Activated T-cell treated with anti-CD3 and anti-CD28 coated beads for 48 hours (primary cell): ENCODE measurements at regions not wholly inside any gene's neighbourhood (a gene's known extent, or its start where the extent isn't known, plus 50 kb on each side); places are given as distances from the start of the nearest gene placed in this dataset.
"Not testable (repeated sequence)": the region's sequence is repeated elsewhere in the genome, so short reads cannot be mapped to it uniquely, and the experiment has no call there.

Experiments
- DNase-seq: peaks from one replicate; pipeline ENCODE4 v3.0.0-alpha.2; 2020; ENCODE audit warnings: low read depth

DNA sequence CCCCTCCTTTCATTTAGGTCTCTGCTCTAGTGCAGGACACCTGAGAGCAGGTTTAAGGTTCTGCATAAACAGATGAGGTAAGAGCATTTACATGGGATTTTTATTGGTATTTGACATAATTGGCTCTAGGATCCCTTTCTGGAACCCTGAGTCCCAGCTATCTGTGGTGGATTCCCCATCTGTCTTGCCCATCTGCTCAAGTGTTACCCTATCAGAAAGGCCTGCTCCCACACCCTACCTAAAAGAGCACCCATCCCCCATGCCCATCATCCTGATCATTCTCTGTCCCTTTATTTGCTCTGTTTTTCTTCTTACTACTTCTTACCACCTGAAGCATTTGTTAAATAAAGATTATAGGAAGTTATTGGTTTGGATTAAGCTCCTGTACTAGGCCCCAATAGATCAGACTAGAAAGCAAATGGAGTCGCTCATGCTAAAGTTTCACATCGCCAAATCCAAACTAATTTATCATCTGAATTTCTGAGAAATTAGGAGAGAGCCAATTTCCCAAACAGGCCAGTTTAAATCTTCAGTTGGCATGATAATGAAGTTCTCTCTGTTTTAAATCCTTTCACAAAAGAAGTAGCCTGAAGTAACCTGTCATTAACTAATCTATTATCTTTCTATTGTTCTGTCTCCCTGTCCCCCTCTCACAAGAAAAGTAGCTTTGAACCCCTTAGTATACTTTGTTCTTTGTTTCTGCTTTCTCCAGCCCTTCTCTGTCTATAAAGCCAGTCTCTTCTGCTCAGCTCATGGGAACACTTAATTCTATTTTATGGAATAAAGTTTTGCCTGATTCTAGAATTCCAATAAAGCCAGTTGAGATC, 178.6 kb downstream of the ZNF674 start:
- no peak for DNase-seq

DNA sequence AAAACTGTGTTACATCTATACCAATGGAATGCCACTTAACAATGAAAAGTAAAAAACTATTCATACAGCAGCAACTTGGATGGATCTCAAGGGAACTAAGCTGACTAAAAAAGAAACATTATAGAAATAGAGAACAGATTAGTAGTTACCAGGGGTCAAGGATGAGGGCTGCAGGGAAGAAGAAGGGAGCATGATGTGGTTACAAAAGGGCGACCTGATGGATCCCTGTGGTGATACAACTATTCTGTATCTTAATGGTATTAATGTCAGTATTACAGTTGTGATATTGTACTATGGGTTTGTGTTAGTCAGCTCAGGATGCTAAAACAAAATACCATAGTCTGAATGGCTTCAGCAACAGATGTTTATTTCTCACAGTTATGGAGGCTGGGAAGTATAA, 190.7 kb downstream of the ZNF674 start:
- DNase-seq: no peak

DNA sequence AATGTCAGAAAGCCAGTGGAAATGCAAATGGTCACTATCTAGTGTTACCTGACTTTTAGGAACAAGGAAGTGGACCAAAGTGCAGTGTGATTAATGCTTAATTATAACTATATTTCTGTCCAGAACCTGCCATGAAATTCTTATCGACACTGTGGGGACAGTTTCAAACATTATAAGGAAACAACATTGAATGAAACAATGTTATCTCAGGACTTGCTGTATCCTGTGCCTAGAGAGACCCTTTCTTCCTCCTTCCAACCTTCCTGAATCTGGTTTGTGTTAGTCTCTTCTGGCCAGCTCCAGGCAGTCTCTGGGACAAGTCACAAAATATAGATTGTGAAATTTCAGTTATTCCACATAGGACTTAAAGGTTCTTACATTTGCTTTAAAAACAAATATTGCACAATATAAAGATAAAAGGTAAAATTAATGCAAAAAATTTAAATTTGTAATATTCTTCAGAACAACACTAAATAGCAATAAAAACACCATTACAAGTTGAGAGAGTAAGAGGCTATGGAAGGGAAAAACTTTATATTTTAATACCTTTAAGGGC, 203.4 kb downstream of the ZNF674 start:
- DNase-seq: no peak

- no peak for DNase-seq
Measured at GRCh38 chrX:46340696-46341095, 204.5 kb downstream of the ZNF674 start.

DNA sequence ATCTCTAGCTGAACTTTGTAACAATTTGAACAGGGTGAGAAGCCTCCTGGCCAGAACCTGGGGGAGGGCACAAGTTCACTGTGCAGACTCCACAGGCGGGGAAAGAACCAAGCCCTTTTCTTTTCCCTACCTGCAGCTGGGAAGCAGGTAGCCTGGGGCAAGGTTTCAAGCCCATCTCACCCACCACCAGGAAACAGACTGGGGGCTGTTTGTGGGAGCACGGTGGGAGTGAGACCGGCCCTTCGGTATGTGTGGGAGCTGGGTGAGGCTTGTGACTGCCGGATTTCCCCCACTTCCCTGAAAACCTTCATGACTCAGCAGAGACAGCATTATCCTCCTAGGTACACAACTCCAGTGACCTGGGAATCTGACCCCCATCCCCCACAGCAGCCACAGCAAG, 211.7 kb downstream of the ZNF674 start:
- DNase-seq: no peak

DNA sequence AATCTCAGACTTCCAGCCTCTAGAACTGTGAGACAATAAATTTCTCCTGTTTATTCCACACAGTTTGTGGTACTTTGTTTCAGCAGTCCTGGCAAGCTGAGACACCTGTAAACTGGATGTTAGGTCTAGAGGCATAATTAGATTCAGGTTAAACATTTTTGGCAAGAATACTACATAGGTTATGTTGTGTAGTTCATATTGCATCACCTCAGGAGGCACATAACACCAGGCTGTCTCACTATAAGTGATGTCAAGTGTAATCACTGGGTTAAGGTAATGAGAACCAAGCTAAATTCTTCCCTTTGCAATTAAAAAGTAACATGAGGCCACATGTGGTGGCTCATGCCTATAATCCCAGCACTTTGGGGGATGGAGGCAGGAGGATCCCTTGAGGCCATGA, 214.2 kb downstream of the ZNF674 start:
- no peak for DNase-seq

DNA sequence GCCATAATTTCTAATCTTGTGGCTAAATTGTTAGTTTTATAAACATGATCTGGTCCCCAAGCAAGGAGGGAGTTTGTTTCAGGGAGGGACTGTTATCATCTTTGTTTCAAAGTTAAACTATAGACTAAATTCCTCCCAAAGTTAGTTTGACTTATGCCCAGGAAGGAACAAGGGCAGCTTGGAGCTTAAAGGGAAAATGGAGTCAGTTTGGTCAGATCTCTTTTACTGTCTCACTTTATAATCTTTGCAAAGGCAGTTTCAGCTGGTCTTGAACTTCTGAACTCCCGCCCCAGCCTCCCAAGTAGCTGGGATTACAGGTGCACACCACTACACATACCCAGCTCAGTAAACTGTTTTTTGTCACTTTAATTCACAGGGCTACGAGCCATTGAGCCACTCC, 214.7 kb downstream of the ZNF674 start:
- no peak for DNase-seq

DNA sequence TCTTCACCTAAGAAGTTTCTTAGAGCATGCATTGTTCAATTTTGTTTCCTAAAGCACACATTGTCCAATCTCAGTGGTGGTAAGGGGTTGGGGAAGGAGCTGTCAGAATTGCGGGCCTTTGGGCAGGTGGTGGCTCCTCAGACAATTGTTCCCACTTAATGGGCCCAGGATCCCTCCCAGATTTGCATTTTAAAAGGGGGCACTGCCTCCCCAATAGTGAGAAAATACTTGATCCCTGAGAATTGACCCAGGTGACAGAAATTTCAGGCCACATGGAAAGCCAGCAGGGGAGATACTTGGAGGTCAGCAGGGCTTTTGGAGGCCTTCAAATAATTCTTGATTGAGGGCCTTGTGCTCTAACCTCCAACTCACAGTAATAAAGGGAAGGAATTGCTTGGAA, 217.1 kb downstream of the ZNF674 start:
- DNase-seq: no peak

- no peak for DNase-seq
Measured at GRCh38 chrX:46327566-46328115, 217.6 kb downstream of the ZNF674 start.

- DNase-seq: no peak
Measured at GRCh38 chrX:46326161-46326560, 219.1 kb downstream of the ZNF674 start.

GRCh38 chrX:46325312-46325877, 219.8 kb downstream of the ZNF674 start:
- peak; percentile 43 for DNase-seq

- DNase-seq: no peak
Measured at GRCh38 chrX:46324166-46324565, 221.1 kb downstream of the ZNF674 start.

- DNase-seq: not testable (repeated sequence)
Measured at GRCh38 chrX:46322929-46323328, 222.3 kb downstream of the ZNF674 start.

DNA sequence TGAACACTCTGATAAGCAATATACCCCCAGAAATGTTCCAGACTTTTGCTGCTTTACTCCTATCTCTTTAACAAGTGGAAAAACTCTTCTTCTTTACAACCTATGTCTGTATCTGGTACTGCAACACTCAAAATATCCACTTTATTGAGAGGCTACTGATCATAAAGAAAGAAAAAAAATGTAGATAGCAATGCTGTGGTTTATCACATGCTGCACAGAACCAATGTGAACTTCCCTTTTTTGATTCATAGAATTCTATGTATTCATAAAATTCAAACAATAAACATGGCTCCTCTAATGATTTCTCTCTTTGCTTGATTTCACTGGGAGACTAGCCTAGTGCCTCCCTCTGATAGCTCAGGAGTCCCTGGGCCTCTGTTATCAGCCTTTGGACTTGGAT, 223.5 kb downstream of the ZNF674 start:
- no peak for DNase-seq

- no peak for DNase-seq
Measured at GRCh38 chrX:46319750-46320149, 225.5 kb downstream of the ZNF674 start.

DNA sequence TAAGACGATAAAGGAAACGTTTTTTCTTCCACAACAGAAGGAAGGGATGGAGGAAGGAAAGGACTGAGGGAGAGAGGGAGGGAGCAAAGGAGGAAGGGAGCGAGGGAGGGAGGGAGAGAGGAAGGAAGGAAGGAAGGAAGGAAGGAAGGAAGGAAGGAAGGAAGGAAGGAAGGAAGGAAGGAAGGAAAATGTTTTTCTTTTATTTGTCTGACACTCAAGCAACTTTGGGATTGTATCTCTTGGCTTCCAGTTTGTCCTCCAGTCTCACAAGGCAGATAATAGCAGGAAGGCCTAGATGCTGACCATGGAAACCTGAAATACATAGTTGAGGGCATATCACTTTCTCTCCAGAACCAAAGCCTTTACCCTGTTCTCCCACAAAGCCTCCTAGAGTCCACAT, 226.7 kb downstream of the ZNF674 start:
- DNase-seq: no peak

DNA sequence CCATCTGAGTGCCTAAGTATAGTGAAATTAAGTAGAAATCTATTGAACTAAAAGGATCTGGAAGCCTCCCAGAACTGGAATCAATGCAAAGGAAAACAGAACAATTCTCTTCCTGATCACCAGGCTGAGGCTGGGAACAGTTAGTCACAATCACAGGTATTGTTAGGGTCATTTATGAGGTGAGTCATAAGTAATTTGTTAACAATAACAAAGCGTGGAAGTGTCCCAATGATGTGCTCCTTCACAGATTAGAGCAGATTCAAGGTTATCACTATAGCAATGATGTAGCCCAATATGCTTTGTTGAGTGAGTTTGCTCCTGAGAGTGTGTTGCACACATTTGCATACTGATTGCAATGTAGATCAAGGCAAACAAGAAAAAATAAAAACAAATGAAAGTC, 228.1 kb downstream of the ZNF674 start:
- no peak for DNase-seq

DNA sequence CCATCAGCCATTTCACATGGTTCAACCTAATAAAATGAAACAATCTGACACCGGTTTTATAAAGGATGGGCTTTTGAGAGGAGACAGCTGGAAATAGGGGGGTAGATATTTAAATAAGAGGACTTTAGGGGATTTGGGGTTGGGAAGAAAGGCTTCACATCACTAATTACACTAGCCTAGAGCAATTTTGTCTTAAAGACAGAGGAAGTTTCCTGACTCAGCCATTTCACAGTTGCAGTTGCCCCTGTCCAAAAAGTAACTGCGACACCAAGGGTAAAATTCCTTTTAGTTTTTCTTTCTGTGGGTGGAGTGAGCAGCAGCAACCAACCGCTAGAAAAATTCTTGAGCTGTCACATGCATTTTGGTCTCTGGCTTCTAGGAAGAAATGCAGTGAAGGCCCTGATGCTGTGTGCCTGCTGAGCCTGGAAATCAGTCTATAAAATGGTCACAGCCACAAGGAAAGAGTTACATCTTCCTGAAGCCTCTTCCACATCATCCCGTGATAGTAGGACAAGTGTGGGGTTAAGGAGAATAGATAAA, 233.6 kb downstream of the ZNF674 start:
- DNase-seq: no peak

GRCh38 chrX:46310815-46311497, 234.3 kb downstream of the ZNF674 start:
- no peak for DNase-seq

DNA sequence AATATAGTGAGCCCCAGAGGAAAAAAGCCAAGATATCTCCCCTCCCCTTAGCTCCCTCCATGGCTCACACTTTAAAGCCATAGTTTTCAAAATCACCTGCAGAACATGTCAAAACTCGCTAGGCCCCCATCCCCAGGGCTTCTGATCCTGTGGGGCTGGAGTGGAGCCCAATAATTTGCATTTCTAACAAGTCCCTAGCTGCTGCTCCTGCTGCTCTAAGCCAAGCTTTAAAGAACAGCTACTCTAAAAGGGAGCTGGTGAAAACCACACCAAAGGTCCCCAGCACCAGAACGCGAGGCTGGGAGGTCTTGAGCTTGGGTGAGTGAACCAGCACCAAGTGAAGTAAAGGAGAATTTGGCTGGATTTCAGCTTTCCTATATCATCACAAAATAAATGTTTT, 237.1 kb downstream of the ZNF674 start:
- DNase-seq: no peak

DNA sequence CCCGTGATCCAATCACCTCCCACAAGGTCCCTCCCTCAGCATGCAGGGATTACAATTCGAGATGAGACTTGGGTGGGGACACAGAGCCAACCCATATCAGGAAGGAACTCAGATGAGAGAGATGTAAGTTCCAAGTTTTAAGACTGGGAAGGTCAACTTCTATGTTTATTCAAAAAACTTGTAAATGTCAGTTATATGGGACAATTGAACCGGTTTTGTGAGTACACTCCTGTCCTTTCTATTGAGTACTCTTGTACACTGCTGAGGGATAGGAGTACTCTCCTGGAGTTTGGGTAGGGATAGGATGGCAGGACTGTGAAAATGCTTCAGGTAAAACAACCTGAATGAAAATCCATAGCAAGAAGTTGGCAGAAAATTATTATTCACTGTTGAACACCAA, 239.1 kb downstream of the ZNF674 start:
- DNase-seq: no peak

DNA sequence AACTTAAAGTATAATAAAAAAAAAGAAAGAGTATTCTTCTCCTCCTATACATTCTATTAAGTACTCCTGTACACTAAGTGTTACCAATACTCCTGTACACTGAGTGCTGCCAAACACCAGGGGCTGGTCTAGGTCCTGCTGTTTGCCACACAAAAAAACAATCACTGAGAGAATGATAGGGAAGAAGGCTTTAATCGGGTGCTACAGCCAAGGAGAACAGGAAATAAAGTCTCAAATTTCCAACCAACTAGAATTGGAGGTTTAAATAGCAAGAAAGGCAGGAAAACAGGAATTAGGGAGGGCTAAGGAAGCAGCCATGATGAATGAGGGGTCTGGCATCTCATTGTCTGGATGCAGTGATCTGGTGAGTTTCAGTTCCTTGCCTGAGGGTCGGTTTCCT, 239.8 kb downstream of the ZNF674 start:
- DNase-seq: no peak
